K562 (cell line): ENCODE measurements at regions not wholly inside any gene's neighbourhood (a gene's known extent, or its start where the extent isn't known, plus 50 kb on each side); places are given as distances from the start of the nearest gene placed in this dataset.

Experiments used
- EGR1 ChIP-seq: fragments of 450-650 bp; conservative IDR thresholded peaks from 2 replicates; pipeline ENCODE4 v1.6.1; 2017; ENCODE audit warnings: mild to moderate bottlenecking
- EHMT2 ChIP-seq: fragments of 450-650 bp; IDR thresholded peaks from 2 replicates; pipeline ENCODE4 v1.6.1; 2018; ENCODE audit warnings: antibody characterized with exemption
- EP300 ChIP-seq: IDR thresholded peaks from 2 replicates; pipeline ENCODE4 v1.6.1; 2012; ENCODE audit warnings: low read length, improper control_type of control experiment
- FOXJ3 ChIP-seq: sonication (generic); formaldehyde crosslinking; IDR thresholded peaks from 2 replicates; pipeline ENCODE4 v1.4.0; 2020; ENCODE audit warnings: mild to moderate bottlenecking, missing genetic modification reagents
- NFIC ChIP-seq: fragments of 450-650 bp; IDR thresholded peaks from 2 replicates; pipeline ENCODE4 v1.6.1; 2017; ENCODE audit warnings: mild to moderate bottlenecking, inconsistent platforms
- NR2C2 ChIP-seq, 2 experiments: fragments of 200-800 bp in 1 of 2; sonication (Bioruptor generic) in 1 of 2; sonication (generic) in 1 of 2; formaldehyde crosslinking in 1 of 2; IDR thresholded peaks; 2 replicates each; pipeline versions ENCODE4 v1.6.1 to v1.8.0; 2016 to 2022; ENCODE audit warnings: mild to moderate bottlenecking in 1 of 2, missing compliant biosample characterization in 1 of 2, missing genetic modification characterization in 1 of 2, missing genetic modification reagents in 1 of 2
- PHF8 ChIP-seq: fragments of 200-600 bp; sonication (generic); IDR thresholded peaks from 2 replicates; pipeline ENCODE4 v1.6.1; 2012; ENCODE audit warnings: mixed run types, mild to moderate bottlenecking, inconsistent platforms, low read length, moderate library complexity, borderline replicate concordance
- POLR2AphosphoS5 ChIP-seq: IDR thresholded peaks from 2 replicates; pipeline ENCODE4 v1.6.1; 2011; ENCODE audit warnings: mild to moderate bottlenecking, low read depth, low read length, moderate library complexity; ENCODE audit not compliant: control insufficient read depth, insufficient read depth
- PTTG1 ChIP-seq: fragments of 450-650 bp; IDR thresholded peaks from 2 replicates; pipeline ENCODE4 v1.6.1; 2016; ENCODE audit warnings: low read depth, mild to moderate bottlenecking, missing genetic modification characterization, missing compliant biosample characterization
- SP1 ChIP-seq: sonication (generic); formaldehyde crosslinking; IDR thresholded peaks from 2 replicates; pipeline ENCODE4 v1.8.1; 2022; ENCODE audit warnings: mild to moderate bottlenecking, missing genetic modification reagents
- ZKSCAN8 ChIP-seq: fragments of 200-800 bp; sonication (Bioruptor generic); IDR thresholded peaks from 2 replicates; pipeline ENCODE4 v1.6.1; 2016; ENCODE audit warnings: missing genetic modification characterization, missing compliant biosample characterization
- TF ChIP-seq, protein P1 (sequence below): fragments of 450-650 bp; IDR thresholded peaks from 2 replicates; pipeline ENCODE4 v1.6.1; 2017; ENCODE audit warnings: antibody characterized with exemption, mild to moderate bottlenecking
- TF ChIP-seq, protein P2 (sequence below), 3 experiments: IDR thresholded peaks in 2 of 3; conservative IDR thresholded peaks in 1 of 3; 2 replicates each; pipeline ENCODE4 v1.5.1; 2011 to 2012; ENCODE audit warnings: low read length in 3 of 3, mild to moderate bottlenecking in 3 of 3, control low read depth in 2 of 3, improper control_type of control experiment in 1 of 3, inconsistent platforms in 1 of 3, low read depth in 1 of 3, mixed read lengths in 1 of 3, moderate library complexity in 1 of 3; ENCODE audit not compliant: insufficient read depth in 2 of 3
- TF ChIP-seq, protein P3 (sequence below): fragments of 250-450 bp; sonication (Bioruptor Pico); IDR thresholded peaks from 2 replicates; pipeline ENCODE4 v1.5.0; 2020; ENCODE audit warnings: mild to moderate bottlenecking

- TF ChIP-seq NR2C2 (CRISPR knock-in tag; IDR thresholded peaks at IDR 0.05) (no peak), NR2C2 (tag; IDR thresholded peaks at IDR 0.05) (no peak), ZKSCAN8 (CRISPR knock-in tag) (no peak), FOXJ3 (CRISPR knock-in tag) (no peak), PTTG1 (no peak), SP1 (CRISPR knock-in tag) (no peak), NFIC (no peak), POLR2AphosphoS5 (no peak), EGR1 (no peak), PHF8 (no peak), EP300 (no peak), EHMT2 (no peak)
- TF ChIP-seq, protein P1, sequence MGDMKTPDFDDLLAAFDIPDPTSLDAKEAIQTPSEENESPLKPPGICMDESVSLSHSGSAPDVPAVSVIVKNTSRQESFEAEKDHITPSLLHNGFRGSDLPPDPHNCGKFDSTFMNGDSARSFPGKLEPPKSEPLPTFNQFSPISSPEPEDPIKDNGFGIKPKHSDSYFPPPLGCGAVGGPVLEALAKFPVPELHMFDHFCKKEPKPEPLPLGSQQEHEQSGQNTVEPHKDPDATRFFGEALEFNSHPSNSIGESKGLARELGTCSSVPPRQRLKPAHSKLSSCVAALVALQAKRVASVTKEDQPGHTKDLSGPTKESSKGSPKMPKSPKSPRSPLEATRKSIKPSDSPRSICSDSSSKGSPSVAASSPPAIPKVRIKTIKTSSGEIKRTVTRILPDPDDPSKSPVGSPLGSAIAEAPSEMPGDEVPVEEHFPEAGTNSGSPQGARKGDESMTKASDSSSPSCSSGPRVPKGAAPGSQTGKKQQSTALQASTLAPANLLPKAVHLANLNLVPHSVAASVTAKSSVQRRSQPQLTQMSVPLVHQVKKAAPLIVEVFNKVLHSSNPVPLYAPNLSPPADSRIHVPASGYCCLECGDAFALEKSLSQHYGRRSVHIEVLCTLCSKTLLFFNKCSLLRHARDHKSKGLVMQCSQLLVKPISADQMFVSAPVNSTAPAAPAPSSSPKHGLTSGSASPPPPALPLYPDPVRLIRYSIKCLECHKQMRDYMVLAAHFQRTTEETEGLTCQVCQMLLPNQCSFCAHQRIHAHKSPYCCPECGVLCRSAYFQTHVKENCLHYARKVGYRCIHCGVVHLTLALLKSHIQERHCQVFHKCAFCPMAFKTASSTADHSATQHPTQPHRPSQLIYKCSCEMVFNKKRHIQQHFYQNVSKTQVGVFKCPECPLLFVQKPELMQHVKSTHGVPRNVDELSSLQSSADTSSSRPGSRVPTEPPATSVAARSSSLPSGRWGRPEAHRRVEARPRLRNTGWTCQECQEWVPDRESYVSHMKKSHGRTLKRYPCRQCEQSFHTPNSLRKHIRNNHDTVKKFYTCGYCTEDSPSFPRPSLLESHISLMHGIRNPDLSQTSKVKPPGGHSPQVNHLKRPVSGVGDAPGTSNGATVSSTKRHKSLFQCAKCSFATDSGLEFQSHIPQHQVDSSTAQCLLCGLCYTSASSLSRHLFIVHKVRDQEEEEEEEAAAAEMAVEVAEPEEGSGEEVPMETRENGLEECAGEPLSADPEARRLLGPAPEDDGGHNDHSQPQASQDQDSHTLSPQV: no peak
- TF ChIP-seq, protein P2, sequence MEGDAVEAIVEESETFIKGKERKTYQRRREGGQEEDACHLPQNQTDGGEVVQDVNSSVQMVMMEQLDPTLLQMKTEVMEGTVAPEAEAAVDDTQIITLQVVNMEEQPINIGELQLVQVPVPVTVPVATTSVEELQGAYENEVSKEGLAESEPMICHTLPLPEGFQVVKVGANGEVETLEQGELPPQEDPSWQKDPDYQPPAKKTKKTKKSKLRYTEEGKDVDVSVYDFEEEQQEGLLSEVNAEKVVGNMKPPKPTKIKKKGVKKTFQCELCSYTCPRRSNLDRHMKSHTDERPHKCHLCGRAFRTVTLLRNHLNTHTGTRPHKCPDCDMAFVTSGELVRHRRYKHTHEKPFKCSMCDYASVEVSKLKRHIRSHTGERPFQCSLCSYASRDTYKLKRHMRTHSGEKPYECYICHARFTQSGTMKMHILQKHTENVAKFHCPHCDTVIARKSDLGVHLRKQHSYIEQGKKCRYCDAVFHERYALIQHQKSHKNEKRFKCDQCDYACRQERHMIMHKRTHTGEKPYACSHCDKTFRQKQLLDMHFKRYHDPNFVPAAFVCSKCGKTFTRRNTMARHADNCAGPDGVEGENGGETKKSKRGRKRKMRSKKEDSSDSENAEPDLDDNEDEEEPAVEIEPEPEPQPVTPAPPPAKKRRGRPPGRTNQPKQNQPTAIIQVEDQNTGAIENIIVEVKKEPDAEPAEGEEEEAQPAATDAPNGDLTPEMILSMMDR (IDR thresholded peaks at IDR 0.05 in 2 of 3, conservative IDR thresholded peaks at IDR 0.05 in 1 of 3; ENCODE audit: insufficient read depth in 2 of 3, low read depth in 1 of 3, low read length in 3 of 3): no peak
- TF ChIP-seq, protein P3, sequence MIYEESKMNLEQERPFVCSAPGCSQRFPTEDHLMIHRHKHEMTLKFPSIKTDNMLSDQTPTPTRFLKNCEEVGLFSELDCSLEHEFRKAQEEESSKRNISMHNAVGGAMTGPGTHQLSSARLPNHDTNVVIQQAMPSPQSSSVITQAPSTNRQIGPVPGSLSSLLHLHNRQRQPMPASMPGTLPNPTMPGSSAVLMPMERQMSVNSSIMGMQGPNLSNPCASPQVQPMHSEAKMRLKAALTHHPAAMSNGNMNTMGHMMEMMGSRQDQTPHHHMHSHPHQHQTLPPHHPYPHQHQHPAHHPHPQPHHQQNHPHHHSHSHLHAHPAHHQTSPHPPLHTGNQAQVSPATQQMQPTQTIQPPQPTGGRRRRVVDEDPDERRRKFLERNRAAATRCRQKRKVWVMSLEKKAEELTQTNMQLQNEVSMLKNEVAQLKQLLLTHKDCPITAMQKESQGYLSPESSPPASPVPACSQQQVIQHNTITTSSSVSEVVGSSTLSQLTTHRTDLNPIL (CRISPR knock-in tag): no peak
These were observed 1363.4 kb upstream of the CELF2 start for GRCh38 chr10:9654261-9654660.
